ENCODE measurements at regions not wholly inside any gene's neighbourhood (a gene's known extent, or its start where the extent isn't known, plus 50 kb on each side); places are given as distances from the start of the nearest gene placed in this dataset.
A peak's percentile ranks its signal among the peaks of the same experiment; 100 is the strongest.
"Not testable (repeated sequence)": the region's sequence is repeated elsewhere in the genome, so short reads cannot be mapped to it uniquely, and the experiment has no call there.

- H3K4me1 Mint-ChIP-seq = no peaks in the 10 kb centered on the region
- no peak overlapping the region for H3K4me3 Mint-ChIP-seq
- DNase-seq (ENCODE audit: low spot score in 2 of 2) (no peak), ATAC-seq (ENCODE audit: low read depth) (no peak)
- no peaks in the 10 kb centered on the region for H3K9me3 Mint-ChIP-seq
- H3K36me3 Mint-ChIP-seq = no peaks in the 10 kb centered on the region
- no peaks in the 10 kb centered on the region for H3K27me3 Mint-ChIP-seq
- no peak overlapping the region for H3K27ac Mint-ChIP-seq
These were observed 86.3 kb downstream of the GYPE start for GRCh38 chr4:143819029-143819428.

GRCh38 chr4:143817866-143818265 is 87.5 kb downstream of the GYPE start:
- H3K27me3 Mint-ChIP-seq; DNase-seq (ENCODE audit: low spot score in 2 of 2); H3K27ac Mint-ChIP-seq; H3K4me3 Mint-ChIP-seq; H3K36me3 Mint-ChIP-seq; H3K9me3 Mint-ChIP-seq; H3K4me1 Mint-ChIP-seq; ATAC-seq (ENCODE audit: low read depth): not testable (repeated sequence)

GRCh38 chr4:143815375-143815774 is 90.0 kb downstream of the GYPE start:
- ATAC-seq (ENCODE audit: low read depth); H3K9me3 Mint-ChIP-seq; H3K36me3 Mint-ChIP-seq; H3K27me3 Mint-ChIP-seq; H3K4me1 Mint-ChIP-seq; DNase-seq (ENCODE audit: low spot score in 2 of 2); H3K27ac Mint-ChIP-seq; H3K4me3 Mint-ChIP-seq: not testable (repeated sequence)

GRCh38 chr4:143813431-143814154 is 91.8 kb downstream of the GYPE start:
- H3K4me3 Mint-ChIP-seq; H3K9me3 Mint-ChIP-seq; H3K4me1 Mint-ChIP-seq; DNase-seq (ENCODE audit: low spot score in 2 of 2); ATAC-seq (ENCODE audit: low read depth); H3K36me3 Mint-ChIP-seq; H3K27me3 Mint-ChIP-seq; H3K27ac Mint-ChIP-seq: not testable (repeated sequence)

- not testable (repeated sequence) for H3K27me3 Mint-ChIP-seq; ATAC-seq (ENCODE audit: low read depth); H3K27ac Mint-ChIP-seq; DNase-seq (ENCODE audit: low spot score in 2 of 2); H3K9me3 Mint-ChIP-seq; H3K4me1 Mint-ChIP-seq; H3K36me3 Mint-ChIP-seq; H3K4me3 Mint-ChIP-seq
These were observed 91.2 kb upstream of the FREM3 start for GRCh38 chr4:143791693-143792092.

GRCh38 chr4:143790425-143790824 is 90.0 kb upstream of the FREM3 start:
- DNase-seq (ENCODE audit: low spot score in 2 of 2); H3K9me3 Mint-ChIP-seq; H3K27me3 Mint-ChIP-seq; H3K4me3 Mint-ChIP-seq; ATAC-seq (ENCODE audit: low read depth); H3K27ac Mint-ChIP-seq; H3K4me1 Mint-ChIP-seq; H3K36me3 Mint-ChIP-seq: not testable (repeated sequence)

GRCh38 chr4:143789618-143790017 is 89.1 kb upstream of the FREM3 start:
- H3K27me3 Mint-ChIP-seq; ATAC-seq (ENCODE audit: low read depth): not testable (repeated sequence)

GRCh38 chr4:143784567-143784966 is 84.1 kb upstream of the FREM3 start:
- H3K4me1 Mint-ChIP-seq = peaks cover 2% of the 10 kb centered on the region
- H3K9me3 Mint-ChIP-seq = peaks cover 5% of the 10 kb centered on the region
- H3K27ac Mint-ChIP-seq = no peak overlapping the region
- peaks cover 4% of the 10 kb centered on the region for H3K36me3 Mint-ChIP-seq
- ATAC-seq (ENCODE audit: low read depth) (no peak), DNase-seq (ENCODE audit: low spot score in 2 of 2) (no peak)
- no peaks in the 10 kb centered on the region for H3K27me3 Mint-ChIP-seq
- H3K4me3 Mint-ChIP-seq = no peak overlapping the region

More at GRCh38 chr4:143789618-143790017, 89.1 kb upstream of the FREM3 start:
- H3K4me1 Mint-ChIP-seq; DNase-seq (ENCODE audit: low spot score in 2 of 2); H3K4me3 Mint-ChIP-seq; H3K9me3 Mint-ChIP-seq; H3K27ac Mint-ChIP-seq; H3K36me3 Mint-ChIP-seq: not testable (repeated sequence)

GRCh38 chr4:143782521-143782920 is 82.0 kb upstream of the FREM3 start:
- DNase-seq (ENCODE audit: low spot score in 2 of 2) (no peak), ATAC-seq (ENCODE audit: low read depth) (no peak)
- H3K9me3 Mint-ChIP-seq = peaks cover 5% of the 10 kb centered on the region
- no peak overlapping the region for H3K4me3 Mint-ChIP-seq
- H3K36me3 Mint-ChIP-seq = peaks cover 4% of the 10 kb centered on the region
- no peak overlapping the region for H3K27ac Mint-ChIP-seq
- H3K27me3 Mint-ChIP-seq = no peaks in the 10 kb centered on the region
- no peaks in the 10 kb centered on the region for H3K4me1 Mint-ChIP-seq

- Mint-ChIP-seq H3K36me3 (no peaks in the 10 kb centered on the region), H3K27ac (no peak overlapping the region), H3K4me3 (peak overlapping the region; percentile 35), H3K27me3 (no peaks in the 10 kb centered on the region), H3K9me3 (no peaks in the 10 kb centered on the region), H3K4me1 (peaks cover 8% of the 10 kb centered on the region)
- DNase-seq (ENCODE audit: low spot score in 2 of 2) (peak; percentile 48 to 54), ATAC-seq (ENCODE audit: low read depth) (peak; percentile 90)
These were observed 73.8 kb upstream of the FREM3 start for GRCh38 chr4:143773998-143774895.

GRCh38 chr4:143771269-143771668 is 70.8 kb upstream of the FREM3 start:
- Mint-ChIP-seq H3K4me3 (no peak overlapping the region), H3K27me3 (no peaks in the 10 kb centered on the region), H3K9me3 (no peaks in the 10 kb centered on the region), H3K4me1 (peaks cover 11% of the 10 kb centered on the region), H3K27ac (no peak overlapping the region), H3K36me3 (no peaks in the 10 kb centered on the region)
- DNase-seq (ENCODE audit: low spot score in 2 of 2) (no peak), ATAC-seq (ENCODE audit: low read depth) (no peak)

GRCh38 chr4:143768007-143768591 is 67.6 kb upstream of the FREM3 start:
- H3K27ac Mint-ChIP-seq = no peak overlapping the region
- H3K27me3 Mint-ChIP-seq = peaks cover 1% of the 10 kb centered on the region
- DNase-seq (ENCODE audit: low spot score in 2 of 2) (no peak), ATAC-seq (ENCODE audit: low read depth) (no peak)
- H3K4me1 Mint-ChIP-seq = peaks cover 4% of the 10 kb centered on the region
- H3K9me3 Mint-ChIP-seq = no peaks in the 10 kb centered on the region
- no peaks in the 10 kb centered on the region for H3K36me3 Mint-ChIP-seq
- H3K4me3 Mint-ChIP-seq = no peak overlapping the region

- DNase-seq (ENCODE audit: low spot score in 2 of 2) = no peak
- H3K36me3 Mint-ChIP-seq = no peaks in the 10 kb centered on the region
- no peak overlapping the region for H3K4me3 Mint-ChIP-seq
These were observed 63.1 kb upstream of the FREM3 start for GRCh38 chr4:143763587-143763986.

GRCh38 chr4:143762511-143762910 is 62.0 kb upstream of the FREM3 start:
- H3K4me1 Mint-ChIP-seq = peaks cover 4% of the 10 kb centered on the region
- DNase-seq (ENCODE audit: low spot score in 2 of 2) (no peak), ATAC-seq (ENCODE audit: low read depth) (no peak)
- H3K4me3 Mint-ChIP-seq = no peak overlapping the region
- H3K9me3 Mint-ChIP-seq = no peaks in the 10 kb centered on the region
- no peak overlapping the region for H3K27ac Mint-ChIP-seq
- H3K36me3 Mint-ChIP-seq = no peaks in the 10 kb centered on the region
- H3K27me3 Mint-ChIP-seq = peaks cover 4% of the 10 kb centered on the region

More at GRCh38 chr4:143763587-143763986, 63.1 kb upstream of the FREM3 start:
- Mint-ChIP-seq H3K27me3 (peaks cover 3% of the 10 kb centered on the region), H3K27ac (no peak overlapping the region), H3K4me1 (peaks cover 4% of the 10 kb centered on the region), H3K9me3 (no peaks in the 10 kb centered on the region)
- no peak for ATAC-seq (ENCODE audit: low read depth)
